ENCODE measurements at regions not wholly inside any gene's neighbourhood (a gene's known extent, or its start where the extent isn't known, plus 50 kb on each side); places are given as distances from the start of the nearest gene placed in this dataset.

GRCh38 chr6:4243237-4243636 lies 107.9 kb upstream of the ECI2 start:
- peaks cover 2% of the 10 kb centered on the region for H3K27me3 ChIP-seq (ENCODE audit: insufficient read depth, low read depth, severe bottlenecking)
- no peak overlapping the region for H3K27ac ChIP-seq
- H3K36me3 ChIP-seq = no peaks in the 10 kb centered on the region
- H3K9me3 ChIP-seq (ENCODE audit: severe bottlenecking) = peaks cover 16% of the 10 kb centered on the region
- H3K4me3 ChIP-seq (ENCODE audit: low read depth, low read length) = no peak overlapping the region
- TF ChIP-seq, protein P1, sequence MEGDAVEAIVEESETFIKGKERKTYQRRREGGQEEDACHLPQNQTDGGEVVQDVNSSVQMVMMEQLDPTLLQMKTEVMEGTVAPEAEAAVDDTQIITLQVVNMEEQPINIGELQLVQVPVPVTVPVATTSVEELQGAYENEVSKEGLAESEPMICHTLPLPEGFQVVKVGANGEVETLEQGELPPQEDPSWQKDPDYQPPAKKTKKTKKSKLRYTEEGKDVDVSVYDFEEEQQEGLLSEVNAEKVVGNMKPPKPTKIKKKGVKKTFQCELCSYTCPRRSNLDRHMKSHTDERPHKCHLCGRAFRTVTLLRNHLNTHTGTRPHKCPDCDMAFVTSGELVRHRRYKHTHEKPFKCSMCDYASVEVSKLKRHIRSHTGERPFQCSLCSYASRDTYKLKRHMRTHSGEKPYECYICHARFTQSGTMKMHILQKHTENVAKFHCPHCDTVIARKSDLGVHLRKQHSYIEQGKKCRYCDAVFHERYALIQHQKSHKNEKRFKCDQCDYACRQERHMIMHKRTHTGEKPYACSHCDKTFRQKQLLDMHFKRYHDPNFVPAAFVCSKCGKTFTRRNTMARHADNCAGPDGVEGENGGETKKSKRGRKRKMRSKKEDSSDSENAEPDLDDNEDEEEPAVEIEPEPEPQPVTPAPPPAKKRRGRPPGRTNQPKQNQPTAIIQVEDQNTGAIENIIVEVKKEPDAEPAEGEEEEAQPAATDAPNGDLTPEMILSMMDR (IDR thresholded peaks at IDR 0.05; ENCODE audit: low read depth, low read length) = no peak
- no peak for DNase-seq

- TF ChIP-seq, protein P1 (IDR thresholded peaks at IDR 0.05; ENCODE audit: low read depth, low read length) = no peak
- peaks cover 16% of the 10 kb centered on the region for H3K9me3 ChIP-seq (ENCODE audit: severe bottlenecking)
- no peak overlapping the region for H3K27ac ChIP-seq
- H3K36me3 ChIP-seq = no peaks in the 10 kb centered on the region
- peaks cover 9% of the 10 kb centered on the region for H3K27me3 ChIP-seq (ENCODE audit: insufficient read depth, low read depth, severe bottlenecking)
- no peak overlapping the region for H3K4me3 ChIP-seq (ENCODE audit: low read depth, low read length)
- DNase-seq = no peak
Observed at GRCh38 chr6:4242601-4243000, 107.2 kb upstream of the ECI2 start.

DNA sequence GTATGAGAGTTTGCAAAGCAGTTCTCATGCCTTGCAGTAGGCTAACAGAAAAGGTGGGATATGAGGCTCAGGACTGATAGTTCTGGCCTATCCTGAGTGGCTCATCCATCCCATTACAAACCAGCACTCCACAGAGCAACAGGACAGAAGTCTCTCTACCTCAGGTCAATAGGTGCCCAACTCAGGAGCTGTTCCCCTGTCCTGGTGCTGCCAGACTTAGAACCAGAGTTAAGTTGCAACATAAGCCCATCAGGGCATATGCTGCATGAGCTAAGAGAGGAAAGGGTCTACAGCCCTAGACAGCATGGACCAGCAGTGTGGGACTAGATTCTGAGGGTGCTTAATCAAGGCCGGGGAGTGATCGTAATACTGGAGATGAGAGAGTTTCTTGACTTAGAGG lies 104.8 kb upstream of the ECI2 start:
- Histone ChIP-seq H3K9me3 (ENCODE audit: severe bottlenecking) (peaks cover 16% of the 10 kb centered on the region), H3K27me3 (ENCODE audit: insufficient read depth, low read depth, severe bottlenecking) (peaks cover 14% of the 10 kb centered on the region), H3K27ac (no peak overlapping the region), H3K4me3 (ENCODE audit: low read depth, low read length) (no peak overlapping the region), H3K36me3 (no peaks in the 10 kb centered on the region)
- TF ChIP-seq, protein P1 (IDR thresholded peaks at IDR 0.05; ENCODE audit: low read depth, low read length) = no peak
- DNase-seq = no peak

- no peaks in the 10 kb centered on the region for H3K27me3 ChIP-seq (ENCODE audit: insufficient read depth, low read depth, severe bottlenecking)
- H3K9me3 ChIP-seq (ENCODE audit: severe bottlenecking) = no peaks in the 10 kb centered on the region
- no peak overlapping the region for H3K4me3 ChIP-seq (ENCODE audit: low read depth, low read length)
- TF ChIP-seq, protein P1 (IDR thresholded peaks at IDR 0.05; ENCODE audit: low read depth, low read length) = peak; percentile 55
- no peak overlapping the region for H3K27ac ChIP-seq
- DNase-seq = peak; percentile 46
- no peaks in the 10 kb centered on the region for H3K36me3 ChIP-seq
Observed at GRCh38 chr6:4225161-4225872, 89.9 kb upstream of the ECI2 start.

- Histone ChIP-seq H3K27ac (no peak overlapping the region), H3K9me3 (ENCODE audit: severe bottlenecking) (no peaks in the 10 kb centered on the region), H3K4me3 (ENCODE audit: low read depth, low read length) (no peak overlapping the region), H3K36me3 (no peaks in the 10 kb centered on the region), H3K27me3 (ENCODE audit: insufficient read depth, low read depth, severe bottlenecking) (no peaks in the 10 kb centered on the region)
- DNase-seq = peak; percentile 51
- TF ChIP-seq, protein P1 (IDR thresholded peaks at IDR 0.05; ENCODE audit: low read depth, low read length) = no peak
Observed at GRCh38 chr6:4224067-4224978, 88.9 kb upstream of the ECI2 start.

Data from WERI-Rb-1 (cell line).